ENCODE measurements at regions not wholly inside any gene's neighbourhood (a gene's known extent, or its start where the extent isn't known, plus 50 kb on each side); places are given as distances from the start of the nearest gene placed in this dataset.

- Mint-ChIP-seq H3K27ac (no peak overlapping the region), H3K9me3 (no peaks in the 10 kb centered on the region), H3K27me3 (ENCODE audit: low read depth in 2 of 2) (no peaks in the 10 kb centered on the region), H3K4me1 (no peaks in the 10 kb centered on the region), H3K36me3 (no peaks in the 10 kb centered on the region), H3K4me3 (no peak overlapping the region)
- TF ChIP-seq, protein P1, sequence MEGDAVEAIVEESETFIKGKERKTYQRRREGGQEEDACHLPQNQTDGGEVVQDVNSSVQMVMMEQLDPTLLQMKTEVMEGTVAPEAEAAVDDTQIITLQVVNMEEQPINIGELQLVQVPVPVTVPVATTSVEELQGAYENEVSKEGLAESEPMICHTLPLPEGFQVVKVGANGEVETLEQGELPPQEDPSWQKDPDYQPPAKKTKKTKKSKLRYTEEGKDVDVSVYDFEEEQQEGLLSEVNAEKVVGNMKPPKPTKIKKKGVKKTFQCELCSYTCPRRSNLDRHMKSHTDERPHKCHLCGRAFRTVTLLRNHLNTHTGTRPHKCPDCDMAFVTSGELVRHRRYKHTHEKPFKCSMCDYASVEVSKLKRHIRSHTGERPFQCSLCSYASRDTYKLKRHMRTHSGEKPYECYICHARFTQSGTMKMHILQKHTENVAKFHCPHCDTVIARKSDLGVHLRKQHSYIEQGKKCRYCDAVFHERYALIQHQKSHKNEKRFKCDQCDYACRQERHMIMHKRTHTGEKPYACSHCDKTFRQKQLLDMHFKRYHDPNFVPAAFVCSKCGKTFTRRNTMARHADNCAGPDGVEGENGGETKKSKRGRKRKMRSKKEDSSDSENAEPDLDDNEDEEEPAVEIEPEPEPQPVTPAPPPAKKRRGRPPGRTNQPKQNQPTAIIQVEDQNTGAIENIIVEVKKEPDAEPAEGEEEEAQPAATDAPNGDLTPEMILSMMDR (IDR thresholded peaks at IDR 0.05): no peak
- intact Hi-C loops (cut with micrococcal nuclease): no loop called here
- WGBS (ENCODE audit: insufficient coverage): 49% methylated on average over 3 of the region's 4 CpGs
- ATAC-seq (no peak), DNase-seq (peak in 1 of 2 donors; percentile 48)
- H3K36me3 ChIP-seq (ENCODE audit: control insufficient read depth, insufficient read depth, low read length): no peaks in the 10 kb centered on the region
- H3K4me3 ChIP-seq (ENCODE audit: low read length): no peak overlapping the region
- no peaks in the 10 kb centered on the region for H3K4me1 ChIP-seq (ENCODE audit: control insufficient read depth, insufficient read depth, low read length)
- no peak overlapping the region for H3K27ac ChIP-seq (ENCODE audit: low read length)
- no peaks in the 10 kb centered on the region for H3K9me3 ChIP-seq (ENCODE audit: control insufficient read depth, insufficient read depth, low read length)
- H3K27me3 ChIP-seq (ENCODE audit: control insufficient read depth, insufficient read depth, low read length): no peaks in the 10 kb centered on the region
These were observed 91.5 kb upstream of the SASH1 start for GRCh38 chr6:148250975-148251685.

DNA sequence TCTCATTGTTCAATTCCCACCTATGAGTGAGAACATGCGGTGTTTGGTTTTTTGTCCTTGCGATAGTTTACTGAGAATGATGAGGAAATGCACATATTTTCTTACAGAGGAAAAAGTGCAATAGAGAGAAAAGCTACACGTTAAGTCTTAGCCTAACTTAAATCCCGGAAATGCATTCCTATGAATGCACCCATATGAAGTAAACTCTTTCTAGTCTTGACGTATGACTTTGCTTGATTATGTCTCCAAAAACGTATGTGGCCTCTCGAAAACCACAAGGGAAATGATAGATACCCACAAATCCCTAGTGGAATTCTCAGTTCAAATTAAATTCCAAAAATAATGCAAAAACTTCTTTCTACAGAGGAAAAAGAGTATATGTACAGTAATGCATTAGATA, 90.7 kb upstream of the SASH1 start:
- WGBS (ENCODE audit: insufficient coverage): 80% methylated on average over 7 of the region's 7 CpGs
- Mint-ChIP-seq H3K9me3 (no peaks in the 10 kb centered on the region), H3K36me3 (no peaks in the 10 kb centered on the region), H3K27me3 (ENCODE audit: low read depth in 2 of 2) (no peaks in the 10 kb centered on the region), H3K4me1 (no peaks in the 10 kb centered on the region), H3K27ac (no peak overlapping the region), H3K4me3 (no peak overlapping the region)
- intact Hi-C loops (cut with micrococcal nuclease): no loop called here
- Histone ChIP-seq H3K27ac (ENCODE audit: low read length) (no peak overlapping the region), H3K4me3 (ENCODE audit: low read length) (no peak overlapping the region), H3K27me3 (ENCODE audit: control insufficient read depth, insufficient read depth, low read length) (no peaks in the 10 kb centered on the region), H3K36me3 (ENCODE audit: control insufficient read depth, insufficient read depth, low read length) (no peaks in the 10 kb centered on the region), H3K9me3 (ENCODE audit: control insufficient read depth, insufficient read depth, low read length) (no peaks in the 10 kb centered on the region), H3K4me1 (ENCODE audit: control insufficient read depth, insufficient read depth, low read length) (no peaks in the 10 kb centered on the region)
- no peak for DNase-seq
- no peak for ATAC-seq
- TF ChIP-seq, protein P1 (IDR thresholded peaks at IDR 0.05): no peak

- Histone ChIP-seq H3K4me3 (ENCODE audit: low read length) (no peak overlapping the region), H3K9me3 (ENCODE audit: control insufficient read depth, insufficient read depth, low read length) (no peaks in the 10 kb centered on the region), H3K36me3 (ENCODE audit: control insufficient read depth, insufficient read depth, low read length) (no peaks in the 10 kb centered on the region), H3K27ac (ENCODE audit: low read length) (no peak overlapping the region), H3K27me3 (ENCODE audit: control insufficient read depth, insufficient read depth, low read length) (no peaks in the 10 kb centered on the region), H3K4me1 (ENCODE audit: control insufficient read depth, insufficient read depth, low read length) (no peaks in the 10 kb centered on the region)
- ATAC-seq (no peak), DNase-seq (no peak)
- no peaks in the 10 kb centered on the region for H3K36me3 Mint-ChIP-seq
- no peak overlapping the region for H3K4me3 Mint-ChIP-seq
- intact Hi-C loops (cut with micrococcal nuclease): no loop called here
- no peaks in the 10 kb centered on the region for H3K9me3 Mint-ChIP-seq
- TF ChIP-seq, protein P1 (IDR thresholded peaks at IDR 0.05): no peak
- WGBS (ENCODE audit: insufficient coverage): 92% methylated on average over 6 of the region's 6 CpGs
- H3K27me3 Mint-ChIP-seq (ENCODE audit: low read depth in 2 of 2): peaks cover 0 to 11% of the 10 kb centered on the region in 2 donors
- no peaks in the 10 kb centered on the region for H3K4me1 Mint-ChIP-seq
- no peak overlapping the region for H3K27ac Mint-ChIP-seq
These were observed 84.8 kb upstream of the SASH1 start for GRCh38 chr6:148257810-148258209.

GRCh38 chr6:148258868-148259267, 83.8 kb upstream of the SASH1 start:
- Mint-ChIP-seq H3K27me3 (ENCODE audit: low read depth in 2 of 2) (peaks cover 0 to 14% of the 10 kb centered on the region in 2 donors), H3K9me3 (no peaks in the 10 kb centered on the region), H3K4me3 (no peak overlapping the region), H3K27ac (no peak overlapping the region), H3K36me3 (no peaks in the 10 kb centered on the region), H3K4me1 (no peaks in the 10 kb centered on the region)
- intact Hi-C loops (cut with micrococcal nuclease): no loop called here
- no peaks in the 10 kb centered on the region for H3K27me3 ChIP-seq (ENCODE audit: control insufficient read depth, insufficient read depth, low read length)
- DNase-seq (no peak), ATAC-seq (no peak)
- H3K27ac ChIP-seq (ENCODE audit: low read length): no peak overlapping the region
- TF ChIP-seq, protein P1 (IDR thresholded peaks at IDR 0.05): no peak
- H3K36me3 ChIP-seq (ENCODE audit: control insufficient read depth, insufficient read depth, low read length): no peaks in the 10 kb centered on the region
- no peaks in the 10 kb centered on the region for H3K9me3 ChIP-seq (ENCODE audit: control insufficient read depth, insufficient read depth, low read length)
- no peak overlapping the region for H3K4me3 ChIP-seq (ENCODE audit: low read length)
- WGBS (ENCODE audit: insufficient coverage): 95% methylated on average over 5 of the region's 5 CpGs
- H3K4me1 ChIP-seq (ENCODE audit: control insufficient read depth, insufficient read depth, low read length): no peaks in the 10 kb centered on the region
